ENCODE measurements at regions not wholly inside any gene's neighbourhood (a gene's known extent, or its start where the extent isn't known, plus 50 kb on each side); places are given as distances from the start of the nearest gene placed in this dataset.

DNA sequence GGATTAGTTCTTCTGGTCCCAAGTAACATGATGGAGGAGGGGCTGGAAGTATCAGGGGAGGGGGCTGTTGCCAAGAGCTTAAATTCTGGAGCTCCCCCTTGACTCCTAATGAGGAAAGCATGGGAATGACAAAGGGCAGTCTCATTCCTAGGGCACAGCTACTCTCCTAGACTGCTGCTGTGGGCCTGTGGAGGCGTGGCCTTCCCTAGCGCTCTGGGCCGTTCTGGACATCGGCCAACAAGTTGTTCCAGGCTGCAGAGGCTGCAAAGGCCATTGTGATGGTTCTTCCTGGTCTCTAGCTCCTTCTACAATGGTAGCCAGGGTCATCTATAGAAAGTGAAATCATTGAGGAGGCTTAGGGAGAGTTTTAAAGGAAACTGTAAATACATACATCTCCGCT, 916.6 kb downstream of the DIAPH3 start:
- peaks cover 4% of the 10 kb centered on the region for H3K4me1 ChIP-seq (ENCODE audit: low read depth)
- no peaks in the 10 kb centered on the region for H3K9me3 ChIP-seq (ENCODE audit: low read depth)
- no peak overlapping the region for H3K4me3 ChIP-seq
- H3K27me3 ChIP-seq, result no peaks in the 10 kb centered on the region
- DNase-seq (ENCODE audit: low read depth in 1 of 2, low spot score in 1 of 2), result peak in 1 of 2 donors; percentile 12
- H3K36me3 ChIP-seq, result no peaks in the 10 kb centered on the region
- no peak overlapping the region for H3K27ac ChIP-seq
- TF ChIP-seq, protein P1, sequence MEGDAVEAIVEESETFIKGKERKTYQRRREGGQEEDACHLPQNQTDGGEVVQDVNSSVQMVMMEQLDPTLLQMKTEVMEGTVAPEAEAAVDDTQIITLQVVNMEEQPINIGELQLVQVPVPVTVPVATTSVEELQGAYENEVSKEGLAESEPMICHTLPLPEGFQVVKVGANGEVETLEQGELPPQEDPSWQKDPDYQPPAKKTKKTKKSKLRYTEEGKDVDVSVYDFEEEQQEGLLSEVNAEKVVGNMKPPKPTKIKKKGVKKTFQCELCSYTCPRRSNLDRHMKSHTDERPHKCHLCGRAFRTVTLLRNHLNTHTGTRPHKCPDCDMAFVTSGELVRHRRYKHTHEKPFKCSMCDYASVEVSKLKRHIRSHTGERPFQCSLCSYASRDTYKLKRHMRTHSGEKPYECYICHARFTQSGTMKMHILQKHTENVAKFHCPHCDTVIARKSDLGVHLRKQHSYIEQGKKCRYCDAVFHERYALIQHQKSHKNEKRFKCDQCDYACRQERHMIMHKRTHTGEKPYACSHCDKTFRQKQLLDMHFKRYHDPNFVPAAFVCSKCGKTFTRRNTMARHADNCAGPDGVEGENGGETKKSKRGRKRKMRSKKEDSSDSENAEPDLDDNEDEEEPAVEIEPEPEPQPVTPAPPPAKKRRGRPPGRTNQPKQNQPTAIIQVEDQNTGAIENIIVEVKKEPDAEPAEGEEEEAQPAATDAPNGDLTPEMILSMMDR (IDR thresholded peaks at IDR 0.05; ENCODE audit: low read depth, low read length), result no peak

DNA sequence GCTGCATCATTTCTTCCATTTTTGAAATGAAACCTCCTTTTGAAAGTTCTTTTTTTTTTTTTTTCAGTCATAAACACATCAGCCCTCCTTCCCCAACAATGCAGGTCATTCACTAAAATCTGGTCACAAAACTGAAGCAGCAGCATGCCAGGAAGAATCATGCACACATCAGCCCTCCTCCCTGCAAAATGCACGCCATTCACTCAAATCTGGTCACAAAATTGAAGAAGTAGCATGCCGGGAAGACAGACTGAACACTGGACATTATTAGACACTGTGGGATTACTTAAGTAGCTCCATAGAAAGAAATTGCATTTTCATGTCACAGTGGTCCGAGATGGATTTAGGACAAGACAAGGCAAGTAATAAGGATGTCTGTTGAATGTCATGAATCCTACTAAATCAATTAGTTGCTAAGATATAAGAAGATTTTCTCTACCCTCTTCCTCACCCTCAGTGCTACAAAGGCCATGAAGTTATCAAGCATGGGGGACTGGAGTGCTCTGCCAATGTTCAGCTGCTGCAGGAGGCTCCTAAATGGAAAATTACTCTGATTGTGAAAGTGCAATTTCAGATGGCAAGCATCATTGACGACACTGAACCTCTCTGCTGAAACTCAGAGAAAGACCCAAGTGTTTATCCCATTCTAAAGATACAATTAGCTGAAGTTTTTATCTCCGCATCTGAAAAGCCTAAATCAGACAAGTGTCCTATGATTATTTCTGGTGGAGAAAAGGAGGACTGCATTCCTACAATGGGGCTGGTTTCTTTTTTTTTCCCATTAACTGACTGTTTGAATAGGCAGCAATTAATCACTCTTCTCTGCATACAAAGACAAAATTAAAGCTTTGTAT, 913.2 kb downstream of the DIAPH3 start:
- H3K4me3 ChIP-seq, result no peak overlapping the region
- H3K9me3 ChIP-seq (ENCODE audit: low read depth), result no peaks in the 10 kb centered on the region
- H3K4me1 ChIP-seq (ENCODE audit: low read depth), result peaks cover 4% of the 10 kb centered on the region
- TF ChIP-seq, protein P1 (IDR thresholded peaks at IDR 0.05; ENCODE audit: low read depth, low read length), result no peak
- no peaks in the 10 kb centered on the region for H3K27me3 ChIP-seq
- DNase-seq (ENCODE audit: low read depth in 1 of 2, low spot score in 1 of 2), result no peak
- H3K36me3 ChIP-seq, result no peaks in the 10 kb centered on the region
- H3K27ac ChIP-seq, result no peak overlapping the region

DNA sequence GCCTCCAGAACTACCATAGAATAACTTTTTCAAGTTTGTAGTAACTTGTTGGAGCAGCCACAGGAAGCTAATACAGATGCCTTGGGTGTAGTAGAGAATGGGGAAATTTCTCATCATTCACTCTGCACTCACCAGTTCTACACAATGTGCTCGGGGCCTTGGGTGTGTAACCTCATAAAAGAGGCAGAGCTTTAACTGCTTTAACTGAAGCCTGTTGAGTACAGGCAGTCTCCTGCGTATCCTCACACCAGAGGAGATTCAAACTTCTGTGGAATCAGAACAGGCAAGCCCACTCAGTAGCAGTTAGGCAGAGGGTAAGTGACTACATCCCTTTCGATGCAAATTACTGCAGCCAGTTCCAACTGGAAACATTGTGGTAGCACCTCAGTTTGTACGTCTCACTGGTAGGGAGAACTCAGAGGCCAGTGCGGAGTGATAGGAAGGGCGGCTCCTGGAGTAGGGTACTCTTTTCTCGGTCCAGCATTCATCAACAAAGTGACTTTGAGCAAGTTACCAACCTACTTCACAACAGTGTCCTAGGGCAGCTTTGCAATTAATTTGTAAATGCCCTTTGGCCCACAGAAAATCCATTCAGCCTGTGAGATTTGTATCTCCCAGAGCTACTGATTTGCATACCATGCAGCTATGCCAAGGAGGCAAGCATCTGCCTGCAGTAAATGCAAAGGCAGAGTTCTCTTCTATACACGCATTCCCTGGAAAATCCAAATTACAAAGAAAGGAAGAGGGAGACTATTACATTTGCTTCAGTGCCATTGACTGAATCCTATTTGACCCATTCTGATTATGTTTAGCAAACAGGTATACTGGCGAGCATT, 904.3 kb downstream of the DIAPH3 start:
- TF ChIP-seq, protein P1 (IDR thresholded peaks at IDR 0.05; ENCODE audit: low read depth, low read length), result no peak
- Histone ChIP-seq H3K9me3 (ENCODE audit: low read depth) (no peaks in the 10 kb centered on the region), H3K36me3 (no peaks in the 10 kb centered on the region), H3K27me3 (no peaks in the 10 kb centered on the region), H3K4me3 (no peak overlapping the region), H3K4me1 (ENCODE audit: low read depth) (peaks cover 5% of the 10 kb centered on the region), H3K27ac (peak overlapping the region; percentile 6)
- no peak for DNase-seq (ENCODE audit: low read depth in 1 of 2, low spot score in 1 of 2)

DNA sequence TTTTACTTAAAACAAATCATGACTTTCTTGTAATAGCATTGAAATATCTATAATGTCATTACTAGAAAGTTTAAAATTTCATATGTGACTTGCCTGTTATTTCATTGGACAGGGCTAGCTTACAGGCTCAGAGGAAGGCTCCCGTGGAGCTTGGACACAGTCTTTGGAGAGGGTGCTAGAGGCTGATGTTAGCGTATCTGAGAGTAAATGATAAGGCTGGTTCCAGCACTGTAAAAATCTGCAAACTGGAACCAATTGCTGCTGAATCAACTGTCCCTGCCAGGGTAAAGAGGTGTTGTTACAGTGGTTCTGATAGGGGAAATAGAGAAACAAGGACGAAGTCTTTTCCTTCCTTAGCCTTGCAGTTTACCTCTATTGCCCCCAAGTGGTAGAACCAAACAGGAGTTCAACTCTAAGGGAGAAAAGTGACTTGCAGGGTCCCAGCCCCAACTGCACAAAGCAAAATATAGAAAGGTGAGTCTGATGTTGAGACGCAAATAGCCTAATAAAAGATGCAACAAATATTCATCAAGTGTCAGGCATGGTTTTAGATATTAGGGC, 901.7 kb downstream of the DIAPH3 start:
- no peaks in the 10 kb centered on the region for H3K36me3 ChIP-seq
- H3K27me3 ChIP-seq, result no peaks in the 10 kb centered on the region
- no peak overlapping the region for H3K4me3 ChIP-seq
- H3K4me1 ChIP-seq (ENCODE audit: low read depth), result peaks cover 5% of the 10 kb centered on the region
- DNase-seq (ENCODE audit: low read depth in 1 of 2, low spot score in 1 of 2), result peak; percentile 60 to 68
- H3K9me3 ChIP-seq (ENCODE audit: low read depth), result no peaks in the 10 kb centered on the region
- H3K27ac ChIP-seq, result no peak overlapping the region
- TF ChIP-seq, protein P1 (IDR thresholded peaks at IDR 0.05; ENCODE audit: low read depth, low read length), result peak; percentile 72

DNA sequence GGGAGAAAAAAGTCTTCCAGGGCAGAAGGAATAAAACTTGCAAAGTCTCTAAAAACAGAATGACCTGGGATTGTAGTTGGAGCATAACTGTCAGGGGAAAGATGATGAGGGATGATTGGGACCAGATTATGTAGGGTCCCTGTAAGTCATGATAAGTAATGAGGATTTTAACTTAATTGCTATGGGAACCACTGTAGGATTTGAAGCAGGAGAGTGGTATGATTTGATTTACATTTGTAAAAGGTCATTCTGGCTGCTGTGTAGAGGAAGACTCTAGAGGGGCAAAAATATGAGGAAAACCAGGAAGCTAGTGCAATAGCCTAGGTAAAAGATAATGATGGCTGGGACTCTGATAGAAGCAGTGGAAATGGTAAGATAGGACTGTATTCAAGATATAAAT, 900.2 kb downstream of the DIAPH3 start:
- H3K4me3 ChIP-seq, result no peak overlapping the region
- H3K9me3 ChIP-seq (ENCODE audit: low read depth), result no peaks in the 10 kb centered on the region
- peaks cover 5% of the 10 kb centered on the region for H3K4me1 ChIP-seq (ENCODE audit: low read depth)
- H3K36me3 ChIP-seq, result no peaks in the 10 kb centered on the region
- no peak overlapping the region for H3K27ac ChIP-seq
- H3K27me3 ChIP-seq, result no peaks in the 10 kb centered on the region
- no peak for DNase-seq (ENCODE audit: low read depth in 1 of 2, low spot score in 1 of 2)
- TF ChIP-seq, protein P1 (IDR thresholded peaks at IDR 0.05; ENCODE audit: low read depth, low read length), result no peak
